ENCODE measurements at regions not wholly inside any gene's neighbourhood (a gene's known extent, or its start where the extent isn't known, plus 50 kb on each side); places are given as distances from the start of the nearest gene placed in this dataset.
A peak's percentile ranks its signal among the peaks of the same experiment; 100 is the strongest.
"Not testable (repeated sequence)": the region's sequence is repeated elsewhere in the genome, so short reads cannot be mapped to it uniquely, and the experiment has no call there.

- DNase-seq (ENCODE audit: low read depth in 2 of 2) = no peak
Measured at GRCh38 chr15:31597466-31597865, 270.8 kb downstream of the KLF13 start.

GRCh38 chr15:31598620-31599019 lies 272.0 kb downstream of the KLF13 start:
- DNase-seq (ENCODE audit: low read depth in 2 of 2) = no peak

GRCh38 chr15:31605467-31605931 lies 278.9 kb downstream of the KLF13 start:
- DNase-seq (ENCODE audit: low read depth in 2 of 2) = no peak

- DNase-seq (ENCODE audit: low read depth in 2 of 2) = no peak
Measured at GRCh38 chr15:31606194-31606669, 279.6 kb downstream of the KLF13 start.

GRCh38 chr15:31606931-31607497 lies 280.4 kb downstream of the KLF13 start:
- DNase-seq (ENCODE audit: low read depth in 2 of 2) = no peak

- no peak for DNase-seq (ENCODE audit: low read depth in 2 of 2)
Measured at GRCh38 chr15:31607656-31608055, 281.0 kb downstream of the KLF13 start.

GRCh38 chr15:31609258-31609681 lies 282.6 kb downstream of the KLF13 start:
- DNase-seq (ENCODE audit: low read depth in 2 of 2) = no peak

- DNase-seq (ENCODE audit: low read depth in 2 of 2) = no peak
Measured at GRCh38 chr15:31609906-31610305, 283.3 kb downstream of the KLF13 start.

- no peak for DNase-seq (ENCODE audit: low read depth in 2 of 2)
Measured at GRCh38 chr15:31615643-31616415, 289.2 kb downstream of the KLF13 start.

GRCh38 chr15:31623297-31623696 lies 296.7 kb downstream of the KLF13 start:
- not testable (repeated sequence) for DNase-seq (ENCODE audit: low read depth in 2 of 2)

- not testable (repeated sequence) for DNase-seq (ENCODE audit: low read depth in 2 of 2)
Measured at GRCh38 chr15:31624115-31624514, 297.5 kb downstream of the KLF13 start.

GRCh38 chr15:31635715-31636114 lies 309.1 kb downstream of the KLF13 start:
- DNase-seq (ENCODE audit: low read depth in 2 of 2) = not testable (repeated sequence)

GRCh38 chr15:31636911-31637310 lies 310.3 kb downstream of the KLF13 start:
- not testable (repeated sequence) for DNase-seq (ENCODE audit: low read depth in 2 of 2)

- not testable (repeated sequence) for DNase-seq (ENCODE audit: low read depth in 2 of 2)
Measured at GRCh38 chr15:31643955-31644354, 317.3 kb downstream of the KLF13 start.

GRCh38 chr15:31644761-31645160 lies 318.1 kb downstream of the KLF13 start:
- DNase-seq (ENCODE audit: low read depth in 2 of 2) = not testable (repeated sequence)

GRCh38 chr15:31647337-31647826 lies 320.7 kb downstream of the KLF13 start:
- DNase-seq (ENCODE audit: low read depth in 2 of 2) = not testable (repeated sequence)

- DNase-seq (ENCODE audit: low read depth in 2 of 2) = not testable (repeated sequence)
Measured at GRCh38 chr15:31649634-31650033, 323.0 kb downstream of the KLF13 start.

GRCh38 chr15:31650055-31650701 lies 323.5 kb downstream of the KLF13 start:
- DNase-seq (ENCODE audit: low read depth in 2 of 2) = peak; percentile 3 to 43

GRCh38 chr15:31656915-31657314 lies 330.3 kb downstream of the KLF13 start:
- DNase-seq (ENCODE audit: low read depth in 2 of 2) = not testable (repeated sequence)

GRCh38 chr15:31660816-31661215 lies 334.2 kb downstream of the KLF13 start:
- DNase-seq (ENCODE audit: low read depth in 2 of 2) = no peak

- DNase-seq (ENCODE audit: low read depth in 2 of 2) = not testable (repeated sequence)
Measured at GRCh38 chr15:31665732-31666131, 339.1 kb downstream of the KLF13 start.

Data from stimulated activated CD4-positive, alpha-beta T cell treated with anti-CD3 and anti-CD28 coated beads, Interleukin-1b, Interleukin-23, amount 100 ng/mL, for 1 hour (primary cell).